ENCODE measurements at regions not wholly inside any gene's neighbourhood (a gene's known extent, or its start where the extent isn't known, plus 50 kb on each side); places are given as distances from the start of the nearest gene placed in this dataset.

DNA sequence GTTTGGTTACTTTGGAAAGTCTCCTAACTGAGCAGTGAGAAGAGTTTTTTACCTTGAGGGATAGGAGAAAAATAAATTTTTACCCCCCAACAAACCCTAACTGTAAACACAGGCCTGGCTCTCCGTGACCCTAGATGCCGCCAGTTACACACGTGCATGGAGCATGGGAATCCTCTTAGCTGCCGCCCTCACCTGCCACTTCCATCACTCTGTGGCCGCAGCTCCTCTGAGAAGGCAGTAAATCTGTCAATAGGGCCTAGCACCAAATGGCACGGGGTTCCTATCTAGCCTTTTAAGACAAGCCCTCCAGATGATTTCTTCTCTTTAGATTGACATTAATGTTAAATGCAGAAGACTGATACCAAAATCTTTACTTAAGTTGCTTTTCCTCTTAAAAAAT, 330.3 kb upstream of the FAM241A start:
- no peak for DNase-seq

- no peak for DNase-seq
Observed at GRCh38 chr4:111821342-111821741, 323.9 kb upstream of the FAM241A start.

DNA sequence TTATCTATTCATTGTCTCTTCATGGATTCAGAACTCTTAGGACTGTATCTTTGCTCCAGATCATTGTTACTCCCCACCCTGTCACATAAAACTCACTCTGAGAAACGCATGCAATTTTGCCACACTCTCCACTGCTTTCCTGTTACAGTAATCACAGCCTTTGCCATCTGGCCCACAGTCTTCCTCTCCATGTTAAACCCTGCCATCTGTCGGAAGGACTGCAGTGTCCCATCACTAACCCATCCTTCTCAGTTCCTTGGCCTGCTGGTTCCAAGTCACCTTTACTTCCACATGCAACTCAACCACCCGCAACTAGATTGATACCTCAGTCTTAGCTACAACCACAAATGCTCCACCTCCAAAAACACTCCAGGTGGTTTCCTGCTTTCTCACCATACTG, 308.7 kb upstream of the FAM241A start:
- DNase-seq = no peak

GRCh38 chr4:111837761-111838160, 307.5 kb upstream of the FAM241A start:
- DNase-seq = no peak

DNA sequence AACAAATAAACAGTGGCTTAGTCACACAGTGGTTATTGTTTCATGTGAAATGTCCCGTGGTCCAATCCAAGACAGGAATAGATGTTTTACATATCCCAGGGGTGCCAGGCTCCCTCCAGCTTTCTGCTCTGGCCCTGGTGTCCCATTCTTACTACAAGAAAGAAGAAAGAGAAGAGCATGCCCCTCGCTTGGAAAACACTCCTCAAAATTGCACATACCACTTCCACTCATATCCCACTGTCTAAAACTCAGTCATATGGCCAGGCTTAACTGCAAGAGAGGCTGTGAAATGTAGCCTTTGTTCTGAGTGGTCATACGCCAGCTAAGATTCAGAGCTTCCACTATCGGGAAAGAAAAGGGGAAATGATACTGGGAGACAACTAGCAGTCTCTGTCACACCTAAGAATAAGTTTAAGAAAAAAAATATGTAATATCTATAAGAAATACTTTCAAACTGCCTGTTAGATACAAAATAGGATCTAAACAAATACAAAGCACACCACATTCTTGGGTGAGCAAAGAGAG, 306.8 kb upstream of the FAM241A start:
- no peak for DNase-seq

DNA sequence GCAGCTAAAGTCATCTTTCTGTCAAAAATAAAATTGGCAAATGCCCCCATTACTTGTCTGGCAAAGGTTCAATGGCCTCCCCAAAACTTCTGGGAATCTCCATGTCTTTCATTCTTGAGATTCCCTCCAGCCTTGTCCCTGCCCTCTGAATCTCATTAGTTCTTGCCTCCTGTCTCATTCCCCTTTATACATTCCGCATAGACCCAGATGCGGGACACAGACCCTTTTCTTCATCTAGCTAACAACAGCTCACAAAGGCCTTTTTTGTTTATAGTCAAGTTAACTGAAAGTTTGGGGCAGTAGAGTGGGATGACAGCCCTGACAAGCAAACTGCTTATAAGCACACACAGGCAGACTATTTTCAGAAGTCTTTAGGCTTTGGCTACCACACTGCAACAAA, 306.1 kb upstream of the FAM241A start:
- DNase-seq = no peak

- DNase-seq = no peak
Observed at GRCh38 chr4:111842336-111842735, 302.9 kb upstream of the FAM241A start.

DNA sequence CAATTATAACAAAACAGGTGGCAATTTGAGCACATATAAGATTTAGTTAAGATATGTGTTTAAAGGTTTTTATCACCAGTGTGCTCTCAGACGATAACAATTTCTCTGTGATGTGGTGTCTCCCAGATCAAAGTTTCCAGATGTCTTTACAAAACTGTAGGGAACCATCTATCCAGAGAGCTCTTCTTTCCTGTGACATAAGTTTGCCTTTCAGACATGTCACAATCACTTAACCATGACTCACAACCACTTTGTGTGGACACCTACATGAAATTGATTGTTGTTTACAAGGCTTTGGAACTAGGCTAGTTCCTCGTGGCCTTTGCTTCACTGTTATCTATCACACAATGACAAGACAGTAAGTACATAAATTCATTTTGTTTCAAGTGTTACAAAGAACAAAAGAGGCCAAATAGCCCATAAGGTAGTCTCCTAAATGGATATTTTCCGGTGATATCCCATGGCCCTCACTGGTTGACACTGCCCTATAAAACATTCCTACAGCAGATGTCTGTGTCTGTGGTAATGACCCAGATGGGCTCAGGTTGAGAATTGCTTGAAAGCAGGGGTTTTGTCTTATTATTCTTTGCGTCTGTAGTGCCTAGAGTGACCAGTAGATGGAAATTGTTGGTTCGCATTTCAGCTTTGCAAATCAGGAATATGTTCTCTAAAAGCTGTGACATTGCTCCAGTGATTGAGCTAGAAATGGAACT, 297.8 kb upstream of the FAM241A start:
- peak; percentile 9 for DNase-seq

GRCh38 chr4:111849746-111850284, 295.4 kb upstream of the FAM241A start:
- peak; percentile 2 for DNase-seq

DNA sequence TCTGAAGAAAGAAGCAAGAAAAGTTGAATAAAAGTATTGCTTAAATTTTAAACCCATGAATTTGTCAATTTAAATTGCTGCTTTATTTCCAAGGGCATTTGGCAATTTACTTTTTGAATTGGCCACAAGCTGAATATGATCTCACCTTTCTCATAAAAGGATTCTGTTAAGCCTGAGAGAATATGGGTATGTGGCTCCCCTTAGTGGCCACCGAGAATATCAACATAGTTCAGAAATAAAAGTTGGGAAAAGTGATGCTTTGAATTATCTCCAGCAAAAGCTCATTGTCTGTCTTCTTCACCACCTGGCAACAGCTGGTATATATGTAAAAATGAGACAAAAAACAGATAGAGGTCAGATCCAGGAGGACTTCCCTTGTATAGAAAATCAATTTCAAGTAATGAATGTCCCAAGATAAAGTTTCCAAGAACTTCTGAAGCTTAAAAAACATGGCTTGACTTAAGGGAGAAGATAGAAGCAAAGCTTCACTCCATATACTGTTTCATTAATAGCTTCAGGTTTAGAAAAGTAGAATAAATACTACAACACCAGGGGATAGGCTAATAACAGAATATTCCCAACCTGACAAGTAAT, 290.7 kb upstream of the FAM241A start:
- peak; percentile 49 for DNase-seq

DNA sequence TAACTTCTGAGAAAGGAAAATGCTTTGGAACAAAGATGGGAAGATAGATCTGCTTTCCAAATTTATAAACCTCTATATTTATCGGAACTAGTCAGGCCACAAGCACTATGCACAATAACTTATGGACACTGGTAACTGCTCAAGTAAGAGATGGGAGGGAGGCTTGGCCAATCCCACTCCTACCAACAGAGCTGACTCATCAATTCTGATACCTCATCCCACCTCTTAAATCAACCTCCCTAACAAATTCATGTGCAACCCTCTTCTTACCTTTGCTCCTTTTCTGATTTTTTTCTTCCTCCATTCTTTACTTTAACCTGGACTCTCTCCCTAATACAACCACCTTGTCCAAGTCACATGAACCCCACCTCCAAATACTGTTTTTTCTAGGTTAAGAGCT, 289.9 kb upstream of the FAM241A start:
- DNase-seq = no peak

GRCh38 chr4:111864066-111864465, 281.2 kb upstream of the FAM241A start:
- DNase-seq = no peak

GRCh38 chr4:111869339-111869738, 275.9 kb upstream of the FAM241A start:
- DNase-seq = no peak

DNA sequence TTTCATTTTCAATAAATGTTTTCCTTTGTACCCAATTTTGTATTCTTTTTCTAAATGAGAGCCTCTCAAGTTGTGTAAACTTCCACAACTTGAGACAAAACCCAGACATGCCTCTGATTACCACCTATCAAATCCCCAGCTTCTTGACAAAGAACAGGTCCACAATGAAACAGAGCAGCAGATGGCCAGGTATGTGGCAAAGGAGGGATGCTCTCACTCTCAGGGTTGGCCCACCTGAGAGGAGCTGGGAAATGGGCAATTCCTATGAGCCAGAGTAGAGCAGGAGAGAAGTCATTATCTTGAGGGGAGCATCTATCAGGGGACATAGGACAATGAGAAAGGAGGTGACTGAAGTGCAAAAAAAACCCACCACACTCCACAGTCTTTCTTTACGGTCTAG, 273.5 kb upstream of the FAM241A start:
- no peak for DNase-seq

DNA sequence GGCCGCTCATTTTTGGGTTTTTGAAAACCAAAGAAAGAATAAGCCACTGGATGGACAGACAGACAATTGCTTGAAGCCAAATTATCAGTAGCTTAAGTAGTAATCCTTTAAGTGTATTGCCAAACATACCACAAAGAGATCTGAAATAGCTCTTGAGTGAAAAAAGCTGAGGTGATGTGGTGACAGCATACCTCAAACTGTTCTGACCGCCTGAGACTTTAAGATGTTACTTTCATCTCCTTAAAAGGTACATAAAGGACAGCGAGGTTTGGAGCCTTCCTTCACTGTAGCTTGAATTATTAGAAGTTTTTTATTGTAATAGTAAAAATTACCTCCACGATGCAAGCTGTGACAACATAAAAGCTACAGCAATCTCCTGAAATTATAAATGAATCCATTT, 271.5 kb upstream of the FAM241A start:
- DNase-seq = no peak

GRCh38 chr4:111879539-111879938, 265.7 kb upstream of the FAM241A start:
- DNase-seq = no peak

DNA sequence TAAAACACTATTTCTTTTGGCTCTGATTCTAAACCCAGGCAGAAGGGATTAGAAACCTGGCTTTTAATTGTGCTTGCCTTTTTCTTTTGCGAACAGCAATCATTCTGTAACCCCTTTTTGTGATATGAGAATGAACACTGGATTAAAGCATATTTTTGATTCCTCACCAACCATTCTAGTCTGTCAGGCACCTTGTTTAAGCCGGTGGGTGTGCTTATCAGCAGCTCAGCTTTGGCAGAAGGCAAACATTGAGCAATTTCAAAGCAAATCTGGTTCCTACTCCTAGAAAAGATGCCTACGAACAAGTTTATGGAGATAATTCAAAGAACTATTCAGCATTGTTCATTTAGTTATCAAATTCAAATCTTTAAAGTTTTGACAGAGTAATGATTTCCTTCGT, 265.1 kb upstream of the FAM241A start:
- DNase-seq = no peak

GRCh38 chr4:111883557-111883999, 261.7 kb upstream of the FAM241A start:
- DNase-seq = no peak

GRCh38 chr4:111890412-111890811, 254.8 kb upstream of the FAM241A start:
- DNase-seq = no peak

DNA sequence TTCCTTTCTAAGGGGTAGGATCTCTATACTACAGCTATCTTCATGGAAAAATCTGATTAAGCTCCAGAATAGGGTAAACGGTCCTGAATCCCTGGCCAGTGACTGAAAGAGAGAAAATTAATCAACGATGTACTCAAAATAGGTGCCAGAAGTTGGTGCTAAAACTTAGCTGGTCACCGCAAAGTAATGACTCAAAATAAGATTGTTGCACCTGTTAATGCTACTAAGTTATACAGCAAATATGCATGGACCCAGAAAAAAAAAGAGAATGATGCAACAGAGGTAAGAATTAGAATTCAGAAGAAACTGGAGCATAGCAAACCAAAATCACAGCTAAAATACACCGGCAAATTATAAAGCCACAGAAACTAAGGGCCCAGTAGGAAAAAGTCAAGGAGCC, 239.7 kb upstream of the FAM241A start:
- DNase-seq = no peak

GRCh38 chr4:111919639-111920038, 225.6 kb upstream of the FAM241A start:
- DNase-seq = no peak

DNA sequence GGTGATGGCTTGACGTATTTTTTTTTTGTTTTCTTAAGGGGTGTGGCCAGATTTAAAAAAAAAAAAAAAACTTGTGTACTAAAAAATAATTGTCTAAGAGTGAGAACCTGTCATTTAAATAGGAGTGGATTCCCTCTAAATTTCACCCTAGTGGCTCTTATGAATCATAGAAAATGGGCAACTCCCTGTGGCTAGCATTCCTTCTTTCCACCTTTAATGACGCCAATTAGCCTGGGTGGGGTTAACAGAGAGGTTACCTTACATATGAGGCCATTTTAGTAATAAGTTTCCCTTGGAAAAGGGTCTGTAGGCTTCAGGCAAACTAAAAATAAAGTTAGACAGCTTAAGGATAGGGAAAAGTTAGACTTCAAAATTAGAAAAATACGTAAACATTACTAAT, 223.5 kb upstream of the FAM241A start:
- DNase-seq = no peak

DNA sequence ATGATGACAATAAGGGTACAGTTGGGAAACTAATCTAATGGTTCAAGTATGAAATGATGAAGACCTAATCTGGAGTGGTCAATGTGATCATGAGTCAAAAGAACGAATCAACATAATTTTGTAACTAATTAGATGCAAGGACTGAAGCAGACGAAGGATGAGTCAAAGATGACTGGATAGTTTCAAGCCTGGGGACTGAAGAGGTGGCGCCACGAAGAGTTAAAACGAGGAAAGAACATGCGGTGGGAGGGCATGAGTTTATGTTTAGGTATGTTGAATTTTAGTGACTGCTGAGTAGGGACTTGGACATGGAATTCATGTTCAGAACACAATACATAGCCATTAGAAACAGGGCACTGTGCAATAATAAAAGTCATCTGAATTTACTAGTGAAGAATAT, 221.5 kb upstream of the FAM241A start:
- DNase-seq = no peak

DNA sequence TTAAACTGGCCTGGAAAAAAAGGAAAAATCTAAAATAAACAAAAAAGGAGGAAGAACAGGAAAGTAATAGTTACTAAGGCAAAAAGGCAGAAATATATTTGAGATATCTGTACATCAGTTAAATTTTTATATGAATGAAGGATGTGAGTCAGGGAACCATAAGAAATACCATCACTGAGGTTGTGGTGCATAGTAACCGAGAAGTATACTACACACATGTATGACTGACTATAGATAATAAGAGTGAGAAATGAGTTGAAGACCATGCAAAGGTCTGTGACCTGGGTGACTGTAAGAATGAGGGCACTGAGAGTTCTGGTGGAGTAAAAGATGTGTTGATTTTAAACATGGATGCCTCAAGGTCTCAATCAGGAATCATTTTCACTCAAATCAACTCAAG, 220.6 kb upstream of the FAM241A start:
- no peak for DNase-seq

All from hematopoietic multipotent progenitor cell treated with erythropoietin and hydrocortisone succinate and interleukin-3 and kit ligand, for 4 days (in vitro differentiated cells).